ENCODE measurements at regions not wholly inside any gene's neighbourhood (a gene's known extent, or its start where the extent isn't known, plus 50 kb on each side); places are given as distances from the start of the nearest gene placed in this dataset.
"Not testable (repeated sequence)": the region's sequence is repeated elsewhere in the genome, so short reads cannot be mapped to it uniquely, and the experiment has no call there.

- no TSS peak for BruUV-seq (replicated peaks)
- H3K79me2 ChIP-seq (ENCODE audit: low read depth): no peaks in the 10 kb centered on the region
- intact Hi-C loops (cut with micrococcal nuclease; ENCODE audit: unreplicated experiment): no loop called here
- no peaks in the 10 kb centered on the region for H3K27me3 ChIP-seq (ENCODE audit: insufficient read depth, low read depth)
- H3F3A ChIP-seq (ENCODE audit: insufficient read depth, low read depth): no peaks in the 10 kb centered on the region
- H2AFZ ChIP-seq: no peak overlapping the region
- H3K36me3 ChIP-seq (ENCODE audit: low read depth): no peaks in the 10 kb centered on the region
- H3K4me3 ChIP-seq: no peak overlapping the region
- H3K4me1 ChIP-seq (replicated peaks; ENCODE audit: insufficient read depth): no peaks in the 10 kb centered on the region
- no peak for TF ChIP-seq EZH2 (IDR thresholded peaks at IDR 0.05; ENCODE audit: low read depth)
- TF ChIP-seq CTCF (conservative IDR thresholded peaks at IDR 0.05): no peak
- H3K27ac ChIP-seq: no peak overlapping the region
- POLR2A ChIA-PET (ENCODE audit: unreplicated experiment): no interaction called here
- no peak for DNase-seq
- CTCF ChIA-PET: no interaction called here
- H3K9me3 ChIP-seq (ENCODE audit: insufficient read depth, low read depth): no peaks in the 10 kb centered on the region
- no peaks in the 10 kb centered on the region for H3K9me2 ChIP-seq (ENCODE audit: insufficient read depth)
- no peaks in the 10 kb centered on the region for H4K20me1 ChIP-seq (ENCODE audit: insufficient read depth)
- no peak overlapping the region for H3K4me2 ChIP-seq
These were observed 341.6 kb upstream of the PCSK5 start for GRCh38 chr9:75548871-75549270.

- TF ChIP-seq EZH2 (IDR thresholded peaks at IDR 0.05; ENCODE audit: low read depth) (no peak), CTCF (conservative IDR thresholded peaks at IDR 0.05) (no peak)
- DNase-seq: no peak
- BruUV-seq (replicated peaks): no TSS peak
- H2AFZ ChIP-seq: no peak overlapping the region
- no peaks in the 10 kb centered on the region for H4K20me1 ChIP-seq (ENCODE audit: insufficient read depth)
- no peaks in the 10 kb centered on the region for H3F3A ChIP-seq (ENCODE audit: insufficient read depth, low read depth)
- CTCF ChIA-PET: no interaction called here
- no peak overlapping the region for H3K4me3 ChIP-seq
- no peaks in the 10 kb centered on the region; the same call in 1 of the 2 replicates for H3K9me2 ChIP-seq (ENCODE audit: insufficient read depth)
- no peaks in the 10 kb centered on the region for H3K36me3 ChIP-seq (ENCODE audit: low read depth)
- H3K4me2 ChIP-seq: no peak overlapping the region
- intact Hi-C loops (cut with micrococcal nuclease; ENCODE audit: unreplicated experiment): no loop called here
- H3K79me2 ChIP-seq (ENCODE audit: low read depth): no peaks in the 10 kb centered on the region
- H3K27ac ChIP-seq: no peak overlapping the region
- no peaks in the 10 kb centered on the region for H3K4me1 ChIP-seq (replicated peaks; ENCODE audit: insufficient read depth)
- H3K27me3 ChIP-seq (ENCODE audit: insufficient read depth, low read depth): no peaks in the 10 kb centered on the region
- H3K9me3 ChIP-seq (ENCODE audit: insufficient read depth, low read depth): no peaks in the 10 kb centered on the region
- POLR2A ChIA-PET (ENCODE audit: unreplicated experiment): interaction anchor here (0.6 kb wide), 1 partner anchor 120 kb away, joined by 3 read pairs; no protein-coding TSS in a partner anchor
These were observed 338.6 kb upstream of the PCSK5 start for GRCh38 chr9:75551861-75552260.

GRCh38 chr9:75552941-75553340 lies 337.5 kb upstream of the PCSK5 start:
- POLR2A ChIA-PET (ENCODE audit: unreplicated experiment): no interaction called here
- H3K27me3 ChIP-seq (ENCODE audit: insufficient read depth, low read depth): no peaks in the 10 kb centered on the region
- H3K79me2 ChIP-seq (ENCODE audit: low read depth): no peaks in the 10 kb centered on the region
- intact Hi-C loops (cut with micrococcal nuclease; ENCODE audit: unreplicated experiment): no loop called here
- no peaks in the 10 kb centered on the region for H3F3A ChIP-seq (ENCODE audit: insufficient read depth, low read depth)
- no peak for DNase-seq
- no peak overlapping the region for H3K4me2 ChIP-seq
- H3K9me2 ChIP-seq (ENCODE audit: insufficient read depth): no peaks in the 10 kb centered on the region; the same call in 1 of the 2 replicates
- no peak overlapping the region for H2AFZ ChIP-seq
- H3K4me3 ChIP-seq: no peak overlapping the region
- TF ChIP-seq EZH2 (IDR thresholded peaks at IDR 0.05; ENCODE audit: low read depth): no peak
- TF ChIP-seq CTCF (conservative IDR thresholded peaks at IDR 0.05): no peak
- CTCF ChIA-PET: no interaction called here
- no peak overlapping the region for H3K27ac ChIP-seq
- no peaks in the 10 kb centered on the region for H3K9me3 ChIP-seq (ENCODE audit: insufficient read depth, low read depth)
- no peaks in the 10 kb centered on the region for H3K36me3 ChIP-seq (ENCODE audit: low read depth)
- no peaks in the 10 kb centered on the region for H4K20me1 ChIP-seq (ENCODE audit: insufficient read depth)
- no peaks in the 10 kb centered on the region for H3K4me1 ChIP-seq (replicated peaks; ENCODE audit: insufficient read depth)
- no TSS peak for BruUV-seq (replicated peaks)

DNA sequence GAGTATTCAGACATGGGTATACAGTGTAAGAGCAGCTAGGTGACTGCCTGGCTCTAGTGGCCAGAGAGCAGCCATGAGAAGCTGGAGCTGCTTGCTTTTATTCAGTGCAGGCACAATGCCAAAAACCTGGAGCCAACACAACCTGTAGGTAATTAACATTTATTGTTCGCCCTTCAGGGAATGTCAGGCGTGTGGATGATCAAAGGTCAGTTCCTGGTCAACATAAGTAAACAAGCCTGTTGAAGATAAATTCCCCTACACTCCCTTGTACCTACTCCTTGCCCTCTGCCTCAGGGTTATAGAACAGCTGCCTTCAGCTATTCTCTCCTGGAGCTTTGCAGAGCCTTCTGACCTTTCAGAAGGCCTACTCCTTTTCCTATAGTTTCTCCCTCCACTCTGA lies 323.7 kb upstream of the PCSK5 start:
- H3K4me3 ChIP-seq; H3K27ac ChIP-seq; POLR2A ChIA-PET (ENCODE audit: unreplicated experiment); H3K9me2 ChIP-seq (ENCODE audit: insufficient read depth); H4K20me1 ChIP-seq (ENCODE audit: insufficient read depth); H2AFZ ChIP-seq; H3K79me2 ChIP-seq (ENCODE audit: low read depth); H3K4me2 ChIP-seq; BruUV-seq (replicated peaks); intact Hi-C loops (cut with micrococcal nuclease; ENCODE audit: unreplicated experiment); CTCF ChIA-PET; H3K27me3 ChIP-seq (ENCODE audit: insufficient read depth, low read depth); H3K9me3 ChIP-seq (ENCODE audit: insufficient read depth, low read depth); H3K36me3 ChIP-seq (ENCODE audit: low read depth); DNase-seq; H3K4me1 ChIP-seq (replicated peaks; ENCODE audit: insufficient read depth); H3F3A ChIP-seq (ENCODE audit: insufficient read depth, low read depth): not testable (repeated sequence)
